Activated T-helper 9 cell treated with anti-CD3 and anti-CD28 coated beads, Interleukin-2, amount 50 U/mL, for 16 hours (primary cell): ENCODE measurements at regions not wholly inside any gene's neighbourhood (a gene's known extent, or its start where the extent isn't known, plus 50 kb on each side); places are given as distances from the start of the nearest gene placed in this dataset.
"Not testable (repeated sequence)": the region's sequence is repeated elsewhere in the genome, so short reads cannot be mapped to it uniquely, and the experiment has no call there.

ENCODE experiments used
- DNase-seq: peaks from one replicate; pipeline ENCODE4 v3.0.0-alpha.2; 2020; ENCODE audit warnings: low read depth

DNA sequence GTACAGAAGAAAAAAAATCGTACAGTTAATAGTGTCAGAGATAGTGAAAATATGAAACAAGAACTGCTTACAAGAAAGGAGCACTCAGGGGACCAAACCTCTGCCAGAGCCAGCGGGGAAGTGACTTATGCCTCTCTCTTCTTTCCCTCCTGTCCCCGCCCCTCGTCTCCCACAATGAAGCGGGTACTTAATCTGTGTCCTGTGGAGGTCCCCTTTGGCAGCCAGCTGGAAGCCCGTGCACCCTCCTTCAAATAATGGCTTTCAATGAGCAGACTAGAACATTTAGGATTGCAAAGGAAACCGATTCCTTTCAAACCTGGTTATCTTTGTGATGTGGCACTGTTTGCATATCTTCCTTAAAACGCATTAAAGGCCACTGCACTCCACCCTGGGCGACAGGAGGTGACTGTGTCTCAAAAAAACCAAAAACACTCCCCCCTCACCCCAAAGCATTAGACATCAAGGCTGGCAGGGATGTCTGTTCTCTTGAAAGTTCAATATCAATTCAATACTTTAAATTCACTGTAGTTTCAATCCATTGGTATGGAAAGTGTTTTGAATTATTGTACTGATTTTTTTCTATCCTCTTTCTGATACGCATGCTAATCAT, 51.7 kb downstream of the PPIAL4C start:
- DNase-seq: not testable (repeated sequence)

DNA sequence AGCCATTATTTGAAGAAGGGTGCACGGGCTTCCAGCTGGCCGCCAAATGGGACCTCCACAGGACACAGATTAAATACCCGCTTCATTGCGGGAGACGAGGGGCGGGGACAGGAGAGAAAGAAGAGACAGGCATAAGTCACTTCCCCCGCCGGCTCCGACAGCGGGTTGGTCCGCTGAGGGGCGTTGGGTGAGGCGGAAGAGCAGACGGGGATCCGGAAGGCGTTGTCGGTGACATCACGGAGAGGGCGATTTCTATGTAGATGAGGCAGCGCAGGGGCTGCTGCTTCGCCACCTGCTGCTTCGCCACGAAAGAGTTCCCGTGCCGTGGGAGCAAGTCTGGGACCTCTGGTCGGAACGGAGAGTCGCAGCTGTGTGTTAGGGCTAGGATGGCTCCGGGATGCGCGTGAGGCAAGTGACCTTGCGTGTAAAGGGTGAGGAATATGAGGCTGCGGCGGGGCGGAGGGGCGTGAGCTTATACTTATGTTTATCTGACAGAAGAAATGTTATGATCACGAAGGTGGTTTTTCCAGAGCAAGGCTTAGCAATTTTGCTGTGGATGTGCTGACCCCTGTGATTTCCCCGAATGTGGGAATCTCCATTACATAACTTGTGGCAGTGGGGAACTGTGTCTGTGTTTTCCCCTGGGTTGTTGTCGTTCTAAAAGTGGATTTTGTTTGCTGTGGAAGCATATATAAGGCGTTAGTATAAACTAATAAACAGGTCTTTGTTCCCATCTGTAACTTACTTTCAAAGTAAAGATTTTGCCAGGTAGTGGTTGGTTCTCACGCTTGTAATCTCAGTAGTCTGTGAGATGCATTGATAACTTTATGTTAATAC, 52.9 kb downstream of the PPIAL4C start:
- peak; percentile 83 for DNase-seq

GRCh38 chr1:149638481-149638880, 54.8 kb downstream of the PPIAL4C start:
- not testable (repeated sequence) for DNase-seq

DNA sequence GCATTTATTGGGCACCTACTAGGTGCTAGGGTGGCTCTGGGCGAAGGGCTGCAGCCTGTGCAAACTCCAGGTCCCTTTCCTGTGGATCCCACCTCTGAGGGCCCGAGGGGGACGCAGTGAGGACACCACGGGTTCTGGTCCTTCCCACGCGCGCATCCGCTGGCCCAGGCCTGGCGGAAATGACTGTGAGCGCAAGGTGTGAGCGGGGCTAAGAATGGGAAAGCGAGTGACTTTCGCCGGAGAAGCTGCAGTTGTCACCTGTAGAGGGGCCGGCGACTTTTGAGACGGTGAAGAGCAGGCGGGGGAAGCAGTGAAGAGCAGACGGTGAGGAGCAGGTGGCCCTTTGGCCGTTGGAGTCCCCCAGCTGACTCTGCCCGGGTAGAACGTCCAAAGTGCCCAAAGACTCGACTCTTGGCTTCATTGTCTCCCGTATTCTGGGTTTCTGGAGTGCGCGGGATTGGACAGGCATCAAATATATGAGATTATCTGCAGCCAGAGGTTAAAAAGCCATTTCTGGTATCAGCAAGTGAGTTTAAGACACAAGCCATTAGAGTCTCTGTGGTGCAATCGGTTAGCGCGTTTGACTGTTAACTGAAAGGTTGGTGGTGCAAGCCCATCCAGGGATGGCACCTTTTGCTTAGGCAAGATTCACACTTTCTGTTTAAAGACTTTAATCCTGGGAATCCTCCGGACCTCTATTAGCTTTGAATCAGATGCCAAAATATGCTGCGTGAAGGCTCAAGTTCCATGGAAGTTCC, 55.4 kb downstream of the PPIAL4C start:
- DNase-seq: not testable (repeated sequence)

GRCh38 chr1:149641179-149641578, 57.5 kb downstream of the PPIAL4C start:
- DNase-seq: not testable (repeated sequence)

GRCh38 chr1:149644818-149645217, 61.2 kb downstream of the PPIAL4C start:
- DNase-seq: not testable (repeated sequence)

GRCh38 chr1:149646360-149647017, 62.8 kb downstream of the PPIAL4C start:
- not testable (repeated sequence) for DNase-seq

GRCh38 chr1:149647018-149647373, 63.3 kb downstream of the PPIAL4C start:
- DNase-seq: not testable (repeated sequence)

DNA sequence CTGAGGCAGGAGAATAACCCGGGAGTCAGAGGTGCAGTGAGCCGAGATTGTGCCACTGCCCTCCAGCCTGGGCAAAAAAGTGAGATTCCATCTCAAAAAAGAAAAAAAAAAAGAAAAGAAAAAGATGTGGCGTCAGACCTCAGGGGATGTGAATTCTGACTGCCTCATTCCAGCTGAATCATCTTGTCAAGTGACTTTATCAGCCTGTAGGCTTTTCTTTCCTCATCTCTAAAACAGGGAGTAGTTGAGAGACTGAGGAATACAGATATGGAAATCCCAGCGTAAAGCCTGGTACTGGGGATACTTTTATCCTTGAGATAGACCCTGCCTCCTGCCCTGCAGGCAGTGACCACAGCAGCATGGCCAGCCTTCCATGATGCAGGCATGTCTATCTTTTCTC, 74.1 kb downstream of the PPIAL4C start:
- not testable (repeated sequence) for DNase-seq

DNA sequence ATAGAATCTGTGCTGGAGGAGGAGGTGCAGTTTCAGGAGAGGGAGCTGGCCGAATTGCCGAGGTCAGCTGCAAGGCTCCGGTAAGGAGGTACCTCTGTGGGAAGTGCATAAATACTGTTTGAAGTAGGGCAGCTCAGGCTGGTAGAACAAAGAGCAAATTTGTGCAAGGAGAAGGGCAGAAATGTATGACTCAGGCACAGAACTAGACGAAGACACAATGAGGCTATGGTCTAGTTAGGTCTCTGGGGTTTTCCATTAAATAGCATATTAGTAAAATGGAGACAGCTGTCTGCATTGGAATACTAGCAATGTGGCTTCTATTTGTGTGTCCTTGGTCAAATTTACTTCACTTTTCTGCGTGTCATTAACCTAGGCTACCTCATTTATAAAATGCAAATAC, 74.5 kb downstream of the PPIAL4C start:
- not testable (repeated sequence) for DNase-seq

DNA sequence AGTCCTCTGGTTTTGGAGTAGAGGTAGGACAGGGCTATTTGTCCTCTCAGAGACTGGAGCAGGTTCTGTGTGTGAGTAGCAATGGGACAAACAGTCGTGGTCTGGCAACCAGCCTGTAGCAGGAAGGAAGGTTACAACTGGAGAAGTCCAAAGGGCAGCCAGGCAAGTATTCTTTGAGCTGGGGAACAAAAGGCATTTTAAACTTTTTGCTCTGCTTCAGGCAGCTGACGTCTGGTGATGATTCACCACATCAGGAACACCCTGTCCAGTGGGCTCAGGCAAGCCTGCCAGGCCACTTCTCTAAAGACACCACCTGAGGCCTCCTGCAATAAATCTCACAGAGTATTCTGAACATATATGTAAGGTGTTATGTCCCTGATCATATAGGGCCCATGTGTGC, 81.0 kb downstream of the PPIAL4C start:
- DNase-seq: not testable (repeated sequence)

DNA sequence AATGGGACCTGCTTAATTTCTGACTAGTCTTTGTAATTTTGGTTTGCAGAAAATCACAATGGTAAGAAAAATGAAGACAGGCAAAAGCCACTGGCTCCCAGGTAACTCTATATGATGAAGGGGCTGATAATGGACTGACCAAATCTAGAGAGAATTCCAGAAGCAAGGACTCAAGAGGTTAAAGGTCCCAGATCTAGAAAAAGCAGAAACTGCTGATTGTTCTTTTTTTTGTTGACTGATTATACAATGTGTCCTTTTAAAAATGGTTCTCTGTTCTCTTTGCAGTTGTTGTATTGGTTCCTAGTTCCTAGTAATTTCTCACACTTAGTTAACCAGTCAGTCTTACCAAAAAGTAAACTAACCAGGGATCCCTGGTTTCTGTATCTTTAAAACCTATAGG, 81.4 kb downstream of the PPIAL4C start:
- DNase-seq: not testable (repeated sequence)

DNA sequence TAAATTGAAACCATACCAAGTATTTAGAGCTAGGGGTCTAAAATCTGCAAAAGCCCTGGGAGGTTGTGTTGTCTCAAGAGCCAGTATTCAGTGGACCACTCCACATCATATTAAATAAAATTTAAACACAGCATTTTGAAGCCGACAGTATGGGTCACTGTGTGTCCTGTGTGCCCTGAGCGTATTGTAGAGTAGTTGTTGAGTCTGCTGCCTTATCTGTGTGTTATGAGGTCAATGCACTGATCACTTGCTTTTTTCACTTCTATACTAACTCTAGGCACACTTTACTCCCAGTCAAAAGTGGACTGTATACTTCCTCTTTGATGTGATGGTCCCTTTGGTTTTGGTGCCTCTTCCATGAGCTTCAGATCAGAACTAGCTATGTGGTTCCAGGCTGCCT, 81.9 kb downstream of the PPIAL4C start:
- DNase-seq: not testable (repeated sequence)

DNA sequence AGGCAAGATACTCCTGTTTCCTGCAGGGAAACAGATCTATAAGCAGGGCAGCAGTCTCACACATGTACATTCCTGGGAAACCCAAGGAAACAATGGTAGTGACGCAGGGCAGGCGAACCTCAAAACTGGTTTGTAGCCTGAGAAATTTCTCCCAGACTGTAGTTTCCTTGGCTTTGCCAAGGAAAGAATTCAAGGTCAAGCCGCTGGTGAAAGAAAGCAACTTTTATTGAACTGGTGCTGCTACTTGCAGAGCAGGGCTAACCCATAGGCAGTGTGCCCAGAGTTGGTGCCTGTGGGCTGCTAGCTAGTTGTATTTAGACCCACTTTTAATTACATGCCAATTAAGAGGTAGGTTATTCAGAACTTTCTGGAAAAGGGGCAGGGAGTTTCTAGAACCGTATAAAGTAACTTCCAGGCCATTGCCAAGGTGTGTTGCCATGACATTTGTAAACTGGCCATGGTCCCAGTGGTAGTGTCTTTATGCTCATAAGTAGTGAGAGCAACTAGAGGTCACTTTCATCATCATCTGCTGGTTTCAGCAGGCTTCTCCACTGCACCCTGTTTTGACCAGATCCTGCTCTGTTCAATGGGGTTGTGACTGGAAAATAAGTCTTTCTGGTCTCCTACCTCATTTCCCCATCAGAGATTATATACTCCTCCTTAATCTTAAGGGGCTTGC, 89.7 kb downstream of the PPIAL4C start:
- DNase-seq: not testable (repeated sequence)

DNA sequence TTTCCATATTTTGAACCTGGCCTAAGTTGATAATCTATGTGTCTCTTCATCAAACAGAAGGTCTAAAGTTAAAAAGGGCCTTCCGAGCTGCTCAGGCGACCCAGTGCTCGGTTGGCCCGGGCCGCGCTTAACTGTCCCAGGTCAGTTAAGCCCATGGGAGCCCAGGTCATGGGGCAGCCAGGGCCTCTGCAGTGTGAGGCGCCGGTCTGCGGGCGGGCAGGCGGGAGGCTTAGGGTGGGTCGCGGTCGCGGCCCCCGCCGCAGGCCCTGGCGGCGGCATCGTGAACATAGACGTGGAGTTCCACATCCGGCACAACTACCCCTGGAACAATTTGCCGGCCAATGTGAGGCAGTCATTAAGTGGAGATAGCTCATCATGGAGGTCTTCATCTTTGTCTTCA, 91.3 kb downstream of the PPIAL4C start:
- DNase-seq: not testable (repeated sequence)

- DNase-seq: not testable (repeated sequence)
Measured at GRCh38 chr1:149677359-149677758, 93.7 kb downstream of the PPIAL4C start.

DNA sequence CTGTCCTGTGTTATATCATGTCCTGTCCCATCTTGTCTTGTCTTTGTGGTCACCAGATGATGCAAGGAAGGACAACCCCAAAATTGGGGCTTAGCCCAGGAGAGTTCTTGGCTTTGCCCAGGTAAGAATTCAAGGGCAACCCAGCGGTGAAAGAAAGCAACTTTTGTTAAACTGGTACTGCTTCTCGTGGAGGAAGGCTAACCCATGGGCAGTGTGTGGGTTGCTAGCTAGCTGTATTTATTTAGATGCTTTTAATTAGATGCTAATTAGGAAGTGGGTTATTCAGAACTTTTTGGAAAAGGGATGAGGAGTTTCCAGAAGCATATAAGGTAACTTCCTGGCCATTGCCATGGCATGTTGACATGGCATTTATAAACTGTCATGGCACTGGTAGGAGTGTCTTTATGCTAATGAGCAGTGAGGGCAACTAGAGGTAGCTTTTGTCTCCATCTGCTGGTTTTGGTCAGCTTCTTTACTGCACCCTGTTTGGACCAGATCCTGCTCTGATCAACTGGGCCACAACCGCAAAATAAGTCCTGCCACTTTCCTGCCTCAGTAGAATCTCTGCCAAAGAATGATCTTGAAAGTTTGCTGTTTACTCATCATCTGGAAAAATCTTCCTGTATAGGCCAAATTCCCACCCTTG, 95.8 kb upstream of the FCGR1A start:
- not testable (repeated sequence) for DNase-seq

DNA sequence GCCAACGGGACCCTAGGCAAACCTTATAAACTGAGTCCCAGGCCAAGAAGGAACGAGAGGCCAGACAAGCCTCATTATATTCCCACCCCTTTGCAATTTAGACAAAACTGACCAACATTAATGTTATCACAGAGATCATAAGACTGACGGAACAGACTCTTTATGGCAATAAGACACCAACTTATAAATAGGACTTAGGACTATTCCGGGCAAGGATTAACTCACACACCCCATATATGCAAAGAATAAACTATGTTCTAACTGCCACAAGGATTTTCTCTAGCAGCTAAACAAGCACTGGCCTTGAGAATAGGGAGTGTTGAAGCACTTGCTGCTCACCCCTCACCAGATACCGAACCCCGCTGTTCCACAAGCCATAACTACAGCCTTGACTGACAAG, 91.1 kb upstream of the FCGR1A start:
- not testable (repeated sequence) for DNase-seq

DNA sequence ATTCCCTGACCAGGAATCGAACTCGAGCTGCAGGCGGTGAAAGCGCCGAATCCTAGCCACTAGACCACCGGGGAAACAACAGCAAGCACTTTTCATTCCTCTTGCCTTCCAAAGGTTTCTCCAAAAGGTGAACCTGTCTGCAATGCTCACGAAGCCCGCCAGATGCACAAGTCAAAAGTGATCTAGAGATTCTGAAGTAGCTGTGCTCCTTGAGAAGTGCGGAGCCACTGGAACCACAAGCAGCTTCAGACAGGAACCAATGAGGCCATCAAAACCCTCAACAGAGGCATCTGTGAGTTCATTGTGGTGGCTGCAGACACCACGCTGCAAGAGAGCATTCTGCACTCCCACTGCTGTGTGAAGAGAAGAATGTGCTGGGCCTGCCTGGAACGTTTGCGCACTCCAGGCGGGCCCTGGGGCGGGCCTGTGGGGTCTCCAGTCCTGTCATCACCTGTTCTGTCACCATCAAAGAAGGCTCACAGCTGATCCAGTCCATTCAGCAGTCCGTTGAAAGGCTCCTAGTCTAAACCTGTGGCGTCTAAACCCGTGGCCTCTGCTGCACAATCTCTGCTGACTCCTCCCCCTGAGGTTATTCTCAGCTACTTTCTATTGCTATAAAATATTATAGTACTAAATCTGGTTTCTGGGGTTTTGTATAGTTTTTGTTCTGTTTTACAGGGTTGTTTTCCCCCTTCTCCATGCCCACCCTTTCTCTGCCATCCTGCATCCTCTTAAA, 89.5 kb upstream of the FCGR1A start:
- DNase-seq: not testable (repeated sequence)

DNA sequence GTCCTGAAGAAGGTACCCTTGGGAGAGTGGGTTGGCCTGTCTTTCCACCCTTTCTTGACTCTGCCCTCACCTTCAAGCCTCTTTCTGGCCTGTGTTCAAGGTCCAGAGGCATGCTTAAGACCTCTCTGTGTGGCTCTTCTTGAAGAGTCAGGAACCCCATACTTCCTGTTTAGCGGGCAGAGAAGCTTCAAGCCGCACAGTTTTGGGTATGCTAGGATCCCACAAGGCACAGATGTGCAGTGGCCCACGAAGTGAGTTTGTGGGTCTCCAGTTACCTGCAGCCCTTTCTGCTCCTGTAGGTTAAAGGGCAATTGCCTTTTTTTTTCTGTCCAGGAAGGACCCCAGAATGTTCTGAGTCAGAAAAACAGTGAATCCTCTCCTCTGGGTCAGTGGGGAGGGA, 87.4 kb upstream of the FCGR1A start:
- not testable (repeated sequence) for DNase-seq
